ENCODE measurements at regions not wholly inside any gene's neighbourhood (a gene's known extent, or its start where the extent isn't known, plus 50 kb on each side); places are given as distances from the start of the nearest gene placed in this dataset.

DNA sequence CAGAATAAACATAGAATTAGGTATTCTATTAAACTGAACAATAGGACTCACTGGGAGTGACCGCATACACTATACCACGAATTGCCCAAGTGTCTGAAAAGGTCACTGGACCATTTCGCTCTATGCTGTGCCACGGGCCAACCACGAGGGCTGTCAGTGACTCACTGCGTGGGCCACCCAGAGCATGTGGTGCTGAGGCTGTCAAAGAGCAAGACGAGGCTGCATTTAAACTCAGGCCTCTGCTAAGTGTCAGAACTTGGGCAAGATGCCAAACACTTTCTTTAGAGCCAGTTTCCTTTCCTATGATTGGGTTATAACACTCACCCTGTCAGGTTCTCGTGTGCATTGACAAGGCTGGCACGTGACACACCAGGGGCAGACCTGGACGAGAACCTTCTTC lies 97.5 kb downstream of the SH3YL1 start:
- Mint-ChIP-seq H3K9me3 (peaks cover 0 to 3% (median 0%) of the 10 kb centered on the region in 11 donors), H3K4me3 (no peak overlapping the region), H3K36me3 (no peaks in the 10 kb centered on the region), H3K4me1 (peaks cover 3 to 20% (median 11%) of the 10 kb centered on the region in 7 donors), H3K27ac (no peak overlapping the region), H3K27me3 (peaks cover 0 to 17% (median 6%) of the 10 kb centered on the region in 5 donors)
- H3K4me1 ChIP-seq (ENCODE audit: control insufficient read depth in 2 of 2, insufficient read depth in 2 of 2, low read length in 2 of 2), result peaks cover 0 to 6% of the 10 kb centered on the region in 2 donors
- intact Hi-C loops (cut with micrococcal nuclease), result no loop called here
- DNase-seq (peak in 3 of 9 donors; percentile 8 to 22 (median 11)), ATAC-seq (peak; percentile 37)
- H3K27ac ChIP-seq (ENCODE audit: low read depth, low read length), result no peak overlapping the region
- CTCF ChIA-PET, result no interaction called here
- H3K27me3 ChIP-seq (ENCODE audit: control insufficient read depth in 2 of 2, insufficient read depth in 2 of 2, low read length in 2 of 2), result no peaks in the 10 kb centered on the region
- H3K9me3 ChIP-seq (ENCODE audit: control insufficient read depth in 2 of 3, low read length in 3 of 3), result no peaks in the 10 kb centered on the region
- no peaks in the 10 kb centered on the region for H3K36me3 ChIP-seq (ENCODE audit: control insufficient read depth in 2 of 3, insufficient read depth in 3 of 3, low read length in 3 of 3)
- H3K4me3 ChIP-seq (ENCODE audit: low read length), result no peak overlapping the region
- POLR2A ChIA-PET, result no interaction called here

- intact Hi-C loops (cut with micrococcal nuclease), result no loop called here
- ATAC-seq (no peak), DNase-seq (no peak)
- Mint-ChIP-seq H3K4me3 (no peak overlapping the region), H3K27ac (no peak overlapping the region), H3K4me1 (peaks cover 3 to 20% (median 13%) of the 10 kb centered on the region in 7 donors), H3K36me3 (no peaks in the 10 kb centered on the region), H3K9me3 (peaks cover 0 to 3% (median 0%) of the 10 kb centered on the region in 11 donors), H3K27me3 (peaks cover 0 to 23% (median 12%) of the 10 kb centered on the region in 5 donors)
- H3K4me3 ChIP-seq (ENCODE audit: low read length), result no peak overlapping the region
- H3K27ac ChIP-seq (ENCODE audit: low read depth, low read length), result no peak overlapping the region
- ChIA-PET POLR2A (no interaction called here), CTCF (no interaction called here)
- H3K27me3 ChIP-seq (ENCODE audit: control insufficient read depth in 2 of 2, insufficient read depth in 2 of 2, low read length in 2 of 2), result no peaks in the 10 kb centered on the region
- peaks cover 0 to 6% of the 10 kb centered on the region in 2 donors for H3K4me1 ChIP-seq (ENCODE audit: control insufficient read depth in 2 of 2, insufficient read depth in 2 of 2, low read length in 2 of 2)
- H3K36me3 ChIP-seq (ENCODE audit: control insufficient read depth in 2 of 3, insufficient read depth in 3 of 3, low read length in 3 of 3), result no peaks in the 10 kb centered on the region
- no peaks in the 10 kb centered on the region for H3K9me3 ChIP-seq (ENCODE audit: control insufficient read depth in 2 of 3, low read length in 3 of 3)
These were observed 98.3 kb downstream of the SH3YL1 start for GRCh38 chr2:165530-165929.

- Histone ChIP-seq H3K9me3 (ENCODE audit: control insufficient read depth in 2 of 3, low read length in 3 of 3) (no peaks in the 10 kb centered on the region), H3K27me3 (ENCODE audit: control insufficient read depth in 2 of 2, insufficient read depth in 2 of 2, low read length in 2 of 2) (no peaks in the 10 kb centered on the region), H3K4me1 (ENCODE audit: control insufficient read depth in 2 of 2, insufficient read depth in 2 of 2, low read length in 2 of 2) (peaks cover 0 to 6% of the 10 kb centered on the region in 2 donors), H3K4me3 (ENCODE audit: low read length) (no peak overlapping the region), H3K27ac (ENCODE audit: low read depth, low read length) (no peak overlapping the region), H3K36me3 (ENCODE audit: control insufficient read depth in 2 of 3, insufficient read depth in 3 of 3, low read length in 3 of 3) (no peaks in the 10 kb centered on the region)
- intact Hi-C loops (cut with micrococcal nuclease), result no loop called here
- Mint-ChIP-seq H3K4me1 (peaks cover 3 to 22% (median 18%) of the 10 kb centered on the region in 7 donors), H3K4me3 (no peak overlapping the region), H3K27ac (no peak overlapping the region), H3K36me3 (peaks cover 0 to 4% (median 0%) of the 10 kb centered on the region in 5 donors), H3K9me3 (peaks cover 0 to 4% (median 0%) of the 10 kb centered on the region in 11 donors), H3K27me3 (peaks cover 0 to 25% (median 7%) of the 10 kb centered on the region in 5 donors)
- ATAC-seq, result no peak
- POLR2A ChIA-PET, result interaction anchor here (0.6 kb wide), 1 partner anchor 13 kb away, joined by 3 read pairs; no protein-coding TSS in a partner anchor
- no peak for DNase-seq
- CTCF ChIA-PET, result no interaction called here
These were observed 101.1 kb downstream of the SH3YL1 start for GRCh38 chr2:162473-163382.

DNA sequence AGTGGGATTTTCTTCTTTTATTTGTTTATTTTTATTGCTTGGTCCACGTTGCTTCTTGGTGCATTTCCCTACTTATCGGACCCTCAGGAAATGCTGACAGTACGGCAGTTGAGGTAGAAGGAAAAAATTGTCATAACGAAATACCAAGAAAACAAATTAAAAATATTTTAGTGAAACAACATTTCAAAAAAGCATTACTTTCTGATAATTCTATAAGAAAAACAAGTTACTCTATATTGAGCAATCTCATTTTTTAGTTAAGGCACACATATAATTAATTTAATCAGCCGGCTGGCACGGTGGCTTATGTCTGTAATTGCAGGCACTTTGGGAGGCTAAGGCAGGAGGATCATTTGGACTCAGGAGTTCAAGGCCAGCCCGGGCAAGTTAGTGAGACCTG lies 102.1 kb downstream of the SH3YL1 start:
- H3K4me1 ChIP-seq (ENCODE audit: control insufficient read depth in 2 of 2, insufficient read depth in 2 of 2, low read length in 2 of 2), result peaks cover 0 to 6% of the 10 kb centered on the region in 2 donors
- Mint-ChIP-seq H3K27ac (no peak overlapping the region), H3K27me3 (peaks cover 0 to 22% (median 7%) of the 10 kb centered on the region in 5 donors), H3K4me1 (peaks cover 3 to 22% (median 15%) of the 10 kb centered on the region in 7 donors), H3K9me3 (peaks cover 0 to 4% (median 0%) of the 10 kb centered on the region in 11 donors), H3K36me3 (peaks cover 0 to 4% (median 0%) of the 10 kb centered on the region in 5 donors), H3K4me3 (no peak overlapping the region)
- CTCF ChIA-PET, result no interaction called here
- no peaks in the 10 kb centered on the region for H3K36me3 ChIP-seq (ENCODE audit: control insufficient read depth in 2 of 3, insufficient read depth in 3 of 3, low read length in 3 of 3)
- H3K27me3 ChIP-seq (ENCODE audit: control insufficient read depth in 2 of 2, insufficient read depth in 2 of 2, low read length in 2 of 2), result no peaks in the 10 kb centered on the region
- no peak for DNase-seq
- no peaks in the 10 kb centered on the region for H3K9me3 ChIP-seq (ENCODE audit: control insufficient read depth in 2 of 3, low read length in 3 of 3)
- no peak overlapping the region for H3K4me3 ChIP-seq (ENCODE audit: low read length)
- POLR2A ChIA-PET, result no interaction called here
- H3K27ac ChIP-seq (ENCODE audit: low read depth, low read length), result no peak overlapping the region
- no peak for ATAC-seq
- intact Hi-C loops (cut with micrococcal nuclease), result no loop called here

- H3K9me3 Mint-ChIP-seq, result no peaks in the 10 kb centered on the region
- no peak overlapping the region for H3K4me3 Mint-ChIP-seq
- H3K4me1 Mint-ChIP-seq, result peaks cover 0 to 16% (median 4%) of the 10 kb centered on the region in 7 donors
- ATAC-seq (no peak), DNase-seq (no peak)
- no peaks in the 10 kb centered on the region for H3K36me3 ChIP-seq (ENCODE audit: control insufficient read depth in 2 of 3, insufficient read depth in 3 of 3, low read length in 3 of 3)
- H3K27ac Mint-ChIP-seq, result no peak overlapping the region
- POLR2A ChIA-PET, result no interaction called here
- H3K4me3 ChIP-seq (ENCODE audit: low read length), result no peak overlapping the region
- CTCF ChIA-PET, result no interaction called here
- no peak overlapping the region for H3K27ac ChIP-seq (ENCODE audit: low read depth, low read length)
- H3K36me3 Mint-ChIP-seq, result no peaks in the 10 kb centered on the region
- intact Hi-C loops (cut with micrococcal nuclease), result no loop called here
- no peaks in the 10 kb centered on the region for H3K9me3 ChIP-seq (ENCODE audit: control insufficient read depth in 2 of 3, low read length in 3 of 3)
- H3K4me1 ChIP-seq (ENCODE audit: control insufficient read depth in 2 of 2, insufficient read depth in 2 of 2, low read length in 2 of 2), result no peaks in the 10 kb centered on the region
- H3K27me3 Mint-ChIP-seq, result peaks cover 6 to 22% (median 12%) of the 10 kb centered on the region in 5 donors
- no peaks in the 10 kb centered on the region for H3K27me3 ChIP-seq (ENCODE audit: control insufficient read depth in 2 of 2, insufficient read depth in 2 of 2, low read length in 2 of 2)
These were observed 105.4 kb upstream of the FAM110C start for GRCh38 chr2:151553-152334.

DNA sequence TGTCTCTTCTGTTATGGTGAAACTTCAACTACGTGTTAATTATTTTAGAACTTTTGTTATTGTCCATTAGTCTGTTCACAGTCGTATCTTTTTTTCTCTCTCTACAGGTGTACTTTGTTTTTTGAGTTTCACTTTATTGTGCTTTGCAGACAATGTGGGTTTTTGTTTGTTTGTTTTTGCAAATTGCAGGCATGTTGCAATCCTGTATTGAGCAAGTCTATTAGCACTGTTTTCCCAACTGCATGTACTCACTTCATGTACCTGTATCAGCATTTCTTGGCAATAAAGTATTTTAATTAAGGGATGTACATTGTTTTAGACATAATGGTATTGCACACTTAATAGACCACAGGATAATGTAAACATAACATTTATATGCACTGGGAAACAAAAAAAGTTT lies 99.1 kb upstream of the FAM110C start:
- H3K27me3 ChIP-seq (ENCODE audit: control insufficient read depth in 2 of 2, insufficient read depth in 2 of 2, low read length in 2 of 2), result no peaks in the 10 kb centered on the region
- ATAC-seq (no peak), DNase-seq (no peak)
- peaks cover 0 to 18% (median 4%) of the 10 kb centered on the region in 5 donors for H3K27me3 Mint-ChIP-seq
- no peaks in the 10 kb centered on the region for H3K9me3 Mint-ChIP-seq
- H3K4me3 ChIP-seq (ENCODE audit: low read length), result no peak overlapping the region
- H3K4me3 Mint-ChIP-seq, result no peak overlapping the region
- H3K27ac ChIP-seq (ENCODE audit: low read depth, low read length), result no peak overlapping the region
- H3K4me1 ChIP-seq (ENCODE audit: control insufficient read depth in 2 of 2, insufficient read depth in 2 of 2, low read length in 2 of 2), result no peaks in the 10 kb centered on the region
- POLR2A ChIA-PET, result no interaction called here
- H3K9me3 ChIP-seq (ENCODE audit: control insufficient read depth in 2 of 3, low read length in 3 of 3), result no peaks in the 10 kb centered on the region
- intact Hi-C loops (cut with micrococcal nuclease), result no loop called here
- H3K4me1 Mint-ChIP-seq, result peaks cover 0 to 19% (median 6%) of the 10 kb centered on the region in 7 donors
- H3K36me3 ChIP-seq (ENCODE audit: control insufficient read depth in 2 of 3, insufficient read depth in 3 of 3, low read length in 3 of 3), result no peaks in the 10 kb centered on the region
- no peaks in the 10 kb centered on the region for H3K36me3 Mint-ChIP-seq
- CTCF ChIA-PET, result no interaction called here
- H3K27ac Mint-ChIP-seq, result no peak overlapping the region
